GM19324 (cell line): ENCODE measurements at regions not wholly inside any gene's neighbourhood (a gene's known extent, or its start where the extent isn't known, plus 50 kb on each side); places are given as distances from the start of the nearest gene placed in this dataset.

Experiments used
- ATAC-seq: cut with Tn5 transposase; IDR thresholded peaks from one replicate; pipeline ENCODE4 v1.9.1; 2021; ENCODE audit warnings: mild to moderate bottlenecking, moderate library complexity; ENCODE audit not compliant: unreplicated experiment, low FRiP score

DNA sequence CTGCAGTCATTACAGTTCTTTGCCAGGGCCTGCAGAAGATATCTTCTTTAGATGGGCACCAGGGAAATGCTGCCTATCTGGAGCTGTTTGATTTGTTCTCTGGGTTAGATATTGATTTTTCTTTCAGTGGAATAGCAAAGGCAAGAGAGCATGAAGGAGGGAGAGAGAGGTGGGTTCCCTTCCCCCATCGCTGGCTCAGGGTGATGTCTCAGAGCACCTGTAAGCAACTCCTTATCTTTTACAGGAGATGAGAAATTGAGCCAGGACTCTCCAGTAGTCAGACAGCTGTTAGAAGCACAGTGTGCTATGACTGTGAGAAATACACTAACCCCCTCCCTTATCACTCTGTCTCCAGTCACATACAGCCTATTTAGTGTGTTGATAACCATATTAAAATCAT lies 89.3 kb upstream of the SLC24A5 start:
- no peak for ATAC-seq

DNA sequence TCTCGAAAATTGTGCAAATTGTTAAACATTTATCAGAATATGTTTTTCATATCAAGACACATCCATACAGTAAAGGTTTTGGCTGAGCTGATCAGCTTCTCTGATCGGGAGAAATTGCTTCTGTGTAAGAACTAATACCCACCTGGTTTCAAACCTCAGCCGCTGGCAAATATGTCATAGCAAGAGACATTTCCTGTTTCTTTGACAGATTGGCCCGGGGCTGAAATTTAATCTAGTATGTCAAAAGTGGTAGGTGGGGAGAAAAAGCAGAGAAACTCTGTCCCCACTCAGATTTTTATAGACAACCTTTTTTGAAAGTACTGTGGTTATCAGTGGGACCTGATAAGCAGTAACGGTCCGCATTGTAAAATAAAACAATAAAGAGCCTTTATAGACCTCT lies 88.8 kb upstream of the SLC24A5 start:
- no peak for ATAC-seq

DNA sequence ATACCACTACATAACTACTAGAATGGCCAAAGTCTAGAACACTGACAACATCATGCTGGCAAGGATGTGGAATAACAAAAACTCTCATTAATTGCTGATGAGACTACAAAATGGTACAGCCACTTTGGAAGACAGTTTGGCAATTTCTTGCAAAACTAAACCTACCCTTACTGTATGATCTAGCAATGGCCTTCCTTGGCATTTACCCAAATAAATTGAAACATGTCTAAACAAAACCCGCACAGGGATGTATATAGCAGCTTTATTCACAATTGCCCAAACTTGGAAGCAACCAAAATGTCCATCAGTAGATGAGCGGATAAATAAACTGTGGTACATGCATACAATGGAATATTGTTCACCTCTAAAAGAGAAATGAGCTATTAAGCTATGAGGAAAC lies 87.9 kb upstream of the SLC24A5 start:
- no peak for ATAC-seq

DNA sequence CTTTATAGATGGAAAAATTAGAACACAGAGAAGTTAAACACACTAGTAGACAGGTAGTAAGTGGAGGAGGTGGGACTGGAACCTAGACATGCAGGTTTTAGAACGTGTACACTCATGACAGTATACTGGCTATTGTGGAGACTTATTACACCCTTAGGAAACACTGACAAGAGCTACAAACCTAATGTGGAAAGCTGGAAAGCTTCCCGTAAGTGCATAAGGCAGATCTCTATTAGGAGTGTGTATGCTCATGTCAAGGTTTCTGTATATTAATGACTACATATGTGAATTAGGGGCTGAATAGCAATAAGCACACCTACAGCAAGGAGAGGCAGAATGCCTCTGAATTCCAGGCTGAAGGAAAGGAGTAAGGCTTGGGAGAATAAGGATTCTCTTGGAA lies 82.6 kb upstream of the SLC24A5 start:
- no peak for ATAC-seq

DNA sequence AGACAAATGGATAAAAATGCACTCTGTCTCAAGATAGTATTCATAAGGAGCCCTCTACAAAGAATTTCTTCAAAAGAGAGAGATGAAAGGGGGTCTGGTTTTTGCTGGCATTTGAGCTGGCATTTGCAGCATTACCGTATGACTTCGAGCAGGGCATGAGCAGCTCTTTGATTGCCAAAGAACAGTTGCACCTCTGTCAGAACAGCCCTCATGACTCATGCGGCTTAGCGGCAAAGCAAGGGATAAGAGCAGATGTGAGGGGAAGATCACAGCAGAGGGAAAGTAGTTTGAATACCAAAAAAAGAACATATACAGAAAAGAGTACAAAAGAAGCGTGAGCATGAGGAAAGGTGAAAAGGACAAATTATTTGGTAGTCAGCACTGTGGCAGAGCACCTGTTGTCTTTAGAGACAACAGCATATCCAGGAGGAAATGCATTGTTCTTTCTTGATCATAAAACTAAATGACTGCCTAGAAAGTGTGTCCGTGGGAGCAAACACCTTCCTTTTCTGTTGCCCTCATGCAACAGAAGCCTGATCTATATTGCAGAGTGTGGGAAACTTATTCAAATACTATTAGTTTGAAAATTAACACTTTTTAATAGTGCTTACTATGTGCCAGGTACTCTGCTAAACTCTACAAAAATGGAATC lies 80.5 kb upstream of the SLC24A5 start:
- ATAC-seq: no peak

DNA sequence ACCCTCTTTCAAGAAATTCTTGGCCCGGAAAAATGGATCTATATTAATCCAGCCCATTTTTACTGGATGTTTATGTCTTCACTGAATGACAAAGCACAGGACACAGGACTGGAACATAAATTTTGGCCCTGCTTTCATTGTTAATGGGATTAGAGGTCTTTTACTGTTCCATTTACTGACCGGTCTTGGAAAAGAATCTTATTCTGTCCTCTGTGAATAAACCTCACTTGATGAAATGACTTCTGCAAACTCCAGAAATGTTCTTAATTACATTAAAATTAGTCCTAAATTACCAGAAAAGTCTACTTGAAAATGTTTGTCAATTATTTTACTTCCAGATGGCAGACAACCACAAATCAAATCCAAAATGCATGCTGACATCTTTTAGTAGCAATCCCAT lies 79.3 kb upstream of the SLC24A5 start:
- no peak for ATAC-seq

DNA sequence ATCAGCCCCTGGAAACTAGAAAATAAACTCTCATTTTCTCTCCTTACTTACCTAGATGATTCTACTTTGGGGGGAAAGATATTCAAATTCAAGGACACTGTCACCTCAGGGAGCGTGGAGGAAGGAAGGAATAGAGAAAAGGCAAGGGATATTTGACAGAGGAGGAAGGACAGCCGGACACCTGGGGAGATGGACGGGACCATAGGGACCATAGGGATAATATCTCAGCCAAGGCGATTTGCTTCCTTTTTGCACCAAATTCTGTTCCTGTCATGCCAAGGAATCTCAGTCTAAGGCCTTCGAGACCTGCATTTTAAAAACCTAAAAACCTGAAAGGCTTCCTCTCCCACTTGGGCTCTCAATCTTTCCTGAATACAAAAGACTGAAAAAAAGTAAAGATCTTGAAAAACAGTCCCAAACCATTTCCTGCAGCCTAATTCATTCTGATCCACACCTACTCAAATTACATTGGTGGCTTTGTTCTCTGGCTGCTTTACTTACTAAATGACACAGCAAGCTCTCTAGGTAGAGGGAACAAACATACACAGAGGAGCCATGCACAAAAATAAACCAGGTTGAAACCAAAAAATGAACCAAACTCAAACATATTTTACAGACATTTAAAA lies 73.9 kb upstream of the SLC24A5 start:
- ATAC-seq: no peak

DNA sequence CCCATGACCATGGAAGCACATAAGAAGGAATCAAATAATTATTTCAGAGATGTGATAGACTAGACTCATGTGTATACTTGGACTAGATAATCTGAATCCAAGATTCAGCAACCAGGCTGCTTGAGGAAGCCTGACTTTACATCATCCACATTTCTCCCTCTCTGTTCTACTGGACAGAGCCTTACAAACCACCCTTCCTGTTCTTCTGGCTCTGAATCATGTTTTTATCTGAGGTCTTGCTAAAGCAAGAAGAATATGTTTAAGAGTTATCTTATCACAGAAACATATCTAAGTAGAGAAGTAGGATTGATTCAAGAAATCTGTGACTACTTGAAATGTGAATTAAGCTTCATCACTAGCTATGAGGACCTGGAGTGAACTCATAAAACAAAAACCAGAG lies 71.1 kb upstream of the SLC24A5 start:
- ATAC-seq: no peak

DNA sequence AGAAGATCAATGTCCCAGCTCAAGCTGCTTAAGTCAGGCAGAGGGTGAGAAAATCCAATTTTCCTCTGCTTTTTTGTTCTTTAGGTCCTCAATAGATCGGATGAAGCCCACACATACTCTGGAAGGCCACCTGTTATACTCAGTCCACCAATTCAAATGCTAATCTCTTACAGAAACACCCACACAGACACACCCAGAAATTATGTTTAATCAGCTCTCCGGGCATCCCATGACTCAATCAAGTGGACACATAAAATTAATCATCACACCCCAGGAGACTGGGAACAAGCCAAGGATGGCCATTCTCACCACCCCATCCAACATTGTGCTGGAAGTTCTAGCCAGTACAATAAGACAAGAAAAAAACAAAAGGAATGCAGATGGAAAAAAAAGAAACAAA lies 67.8 kb upstream of the SLC24A5 start:
- no peak for ATAC-seq

DNA sequence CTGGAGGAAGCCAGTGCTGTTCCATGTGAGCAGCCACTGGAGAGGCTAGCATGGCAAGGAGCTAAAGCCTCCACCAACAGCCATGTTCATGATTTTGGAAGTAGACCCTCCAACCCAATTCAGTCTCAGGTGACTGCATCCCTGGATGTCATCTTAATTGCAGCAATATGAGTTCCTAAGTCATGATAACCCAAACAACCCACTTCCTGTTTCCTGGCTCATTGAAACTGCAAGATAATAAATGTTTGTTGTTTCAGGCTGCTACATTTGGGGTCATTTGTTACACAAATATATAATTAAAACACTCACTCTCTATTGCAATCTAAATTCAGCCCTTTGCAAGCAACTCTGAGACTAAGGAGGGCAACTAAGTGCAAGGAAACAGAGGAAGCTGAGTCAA lies 62.4 kb upstream of the SLC24A5 start:
- no peak for ATAC-seq

DNA sequence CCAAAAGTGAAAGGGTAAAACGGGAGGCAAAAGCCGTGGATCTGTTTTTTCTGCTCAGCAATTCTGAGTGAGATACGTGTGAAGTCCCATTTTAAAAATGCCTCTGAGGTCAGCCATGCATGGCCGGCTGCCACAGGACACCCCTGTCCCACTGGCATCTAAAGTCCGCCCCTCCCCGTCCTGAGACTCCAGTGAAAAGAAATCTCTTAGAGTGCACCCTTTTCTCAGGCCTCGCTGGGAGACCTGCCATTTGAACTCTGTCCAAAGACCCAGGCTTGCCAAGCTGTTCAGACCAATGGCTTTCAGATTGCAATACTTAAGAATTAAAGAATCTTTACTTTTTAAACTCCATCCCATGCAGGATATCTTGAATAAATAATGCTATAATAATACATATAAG lies 61.0 kb upstream of the SLC24A5 start:
- no peak for ATAC-seq

DNA sequence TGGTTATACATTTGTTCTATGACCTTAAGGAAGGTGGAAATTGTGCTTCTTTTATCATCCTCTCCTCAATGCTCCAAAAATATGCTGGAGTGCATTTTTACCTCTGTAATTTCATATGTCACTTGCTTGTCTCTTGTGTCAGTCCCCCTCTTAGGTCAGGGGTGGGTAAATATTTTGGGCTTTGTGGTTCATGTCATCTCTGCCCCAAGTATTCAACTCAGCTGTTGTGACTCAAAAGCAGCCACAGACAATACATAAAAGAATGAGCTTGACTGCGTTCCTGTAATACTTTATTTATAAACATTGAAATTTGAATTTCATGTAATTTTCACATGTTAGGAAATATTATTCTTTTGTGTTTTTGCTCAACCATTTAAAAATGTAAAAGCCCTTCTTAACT lies 60.4 kb upstream of the SLC24A5 start:
- no peak for ATAC-seq

DNA sequence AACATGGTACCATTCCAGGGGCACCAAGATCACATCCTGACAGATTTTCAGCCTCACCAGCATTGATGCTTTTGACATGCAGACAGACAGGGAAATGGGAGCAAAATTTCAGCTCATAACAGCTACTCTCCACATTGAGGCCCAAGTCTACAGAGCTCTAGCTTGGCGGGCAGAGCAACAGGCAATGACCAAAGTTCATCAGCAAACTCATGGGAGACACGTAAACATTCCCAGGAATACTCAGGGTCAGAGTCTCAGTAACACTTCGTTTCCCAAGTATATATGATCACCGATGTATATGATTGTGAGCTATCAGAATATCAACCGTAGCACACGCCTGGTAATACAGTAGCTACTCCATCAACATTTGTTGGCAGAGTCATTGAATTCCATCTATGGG lies 59.2 kb upstream of the SLC24A5 start:
- ATAC-seq: no peak

DNA sequence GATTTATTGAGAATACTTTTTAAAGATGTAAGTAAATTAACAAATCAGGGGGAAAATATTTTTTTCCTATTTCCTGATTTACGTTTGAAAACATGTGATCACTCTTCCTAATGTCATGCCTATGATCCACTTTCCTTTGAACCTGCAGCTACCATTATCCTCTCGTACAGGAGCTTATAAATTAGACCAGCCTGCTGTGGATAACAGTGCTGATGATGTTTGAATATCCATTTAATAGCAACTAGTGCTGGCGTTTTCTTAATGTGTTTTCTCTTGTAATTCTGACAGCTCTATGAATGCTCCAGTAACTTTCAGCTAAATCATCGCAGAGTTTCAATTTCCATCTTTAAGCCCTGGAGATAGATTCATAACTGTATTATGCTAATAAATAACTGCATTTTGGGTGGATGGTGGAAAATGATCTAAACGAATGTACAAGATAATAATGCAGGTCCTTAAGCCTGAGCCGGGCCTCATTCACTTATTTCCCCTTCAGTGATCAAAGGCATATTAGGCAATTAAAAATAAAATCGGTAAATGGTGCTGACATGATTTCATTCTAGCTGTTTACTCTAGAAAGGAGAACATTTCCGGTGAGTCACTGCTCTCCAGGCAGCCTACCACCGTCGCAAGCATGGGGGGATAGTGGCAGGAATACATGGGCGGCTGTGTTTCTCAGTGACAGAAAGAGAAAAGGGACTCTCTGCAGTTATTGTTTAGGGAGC lies 58.5 kb upstream of the SLC24A5 start:
- ATAC-seq: no peak

DNA sequence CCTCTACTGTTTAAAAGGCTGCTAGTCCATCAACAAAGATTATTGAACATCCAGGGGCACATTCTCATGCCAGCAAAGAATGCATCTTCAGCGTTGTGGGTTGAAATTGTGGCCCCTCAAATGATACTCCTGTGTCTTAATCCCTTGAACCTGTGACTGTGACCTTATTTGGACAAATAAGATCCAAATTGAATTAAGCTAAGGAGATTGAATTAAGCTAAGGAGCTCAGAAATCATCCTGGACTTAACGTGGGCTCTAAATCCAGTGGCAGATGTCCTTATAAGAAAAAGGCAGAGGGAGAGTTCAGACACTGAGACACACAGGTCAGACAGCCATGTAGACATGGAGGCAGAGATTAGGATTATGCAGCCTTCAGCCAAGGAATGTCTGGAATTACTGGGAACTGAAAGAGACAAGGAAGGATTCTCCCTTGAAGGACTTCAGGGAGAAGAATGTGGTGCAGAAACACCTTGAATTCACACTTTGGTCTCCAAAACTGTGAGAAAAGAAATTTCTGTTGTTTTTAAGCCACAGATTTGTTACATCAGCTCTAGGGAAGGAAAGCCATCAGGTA lies 57.3 kb upstream of the SLC24A5 start:
- no peak for ATAC-seq

DNA sequence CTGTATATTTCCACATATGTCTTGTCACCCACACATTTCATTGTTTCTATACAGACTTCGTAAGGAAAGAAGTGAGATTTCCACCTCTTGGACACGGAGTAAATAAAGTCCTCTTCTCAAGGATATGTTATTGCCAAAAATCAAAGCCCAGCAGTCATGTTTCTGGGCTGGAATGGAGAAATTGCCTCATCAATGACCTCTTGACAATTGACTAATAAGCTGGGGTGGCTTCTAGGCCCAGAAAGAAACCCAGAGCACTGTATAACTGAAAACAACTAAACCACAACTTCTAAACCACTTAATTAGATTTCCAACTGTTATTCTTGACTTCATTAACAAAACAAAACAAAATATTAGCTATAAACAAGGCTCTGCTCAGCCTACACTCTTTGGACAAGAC lies 56.4 kb upstream of the SLC24A5 start:
- ATAC-seq: no peak

DNA sequence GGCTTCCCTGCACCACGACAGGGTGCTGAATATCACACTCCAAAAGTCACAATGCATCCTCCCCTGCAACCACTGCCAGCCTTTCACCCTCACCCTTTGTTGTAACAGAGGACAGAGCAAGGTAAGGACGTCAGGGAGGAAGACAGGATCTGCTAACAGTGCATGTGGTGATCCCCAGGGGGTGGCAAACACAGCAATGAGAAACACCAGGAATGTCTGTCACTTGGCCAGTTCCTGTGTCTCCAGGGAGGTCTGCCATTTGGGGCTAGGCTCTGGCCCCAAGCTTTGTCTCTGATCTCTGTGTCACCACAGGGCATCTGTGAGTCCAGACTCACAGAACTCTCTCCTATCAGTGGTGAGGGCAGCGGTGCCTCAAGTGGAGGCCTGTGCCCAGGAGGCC lies 54.3 kb upstream of the SLC24A5 start:
- no peak for ATAC-seq
